ENCODE measurements at regions not wholly inside any gene's neighbourhood (a gene's known extent, or its start where the extent isn't known, plus 50 kb on each side); places are given as distances from the start of the nearest gene placed in this dataset.

DNA sequence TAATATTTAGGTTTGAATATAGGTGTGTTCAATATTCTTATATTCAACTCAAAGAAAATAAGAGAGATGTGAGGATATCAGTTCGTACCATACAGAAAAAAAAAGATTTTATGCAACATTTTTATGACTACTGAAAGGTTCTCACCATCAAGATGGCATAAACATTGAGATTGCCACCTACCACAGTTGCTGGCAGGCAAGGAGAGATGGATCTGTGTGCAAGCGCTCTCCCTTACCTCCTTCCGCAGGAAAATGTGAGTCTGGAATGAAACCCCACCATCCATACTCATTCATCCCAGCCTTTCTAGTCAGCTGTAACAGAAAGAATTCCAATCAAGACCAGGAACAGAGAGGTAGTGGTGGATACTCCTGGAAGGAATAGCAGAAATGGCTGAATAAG, 376.9 kb downstream of the PPP3CA start:
- no peaks in the 10 kb centered on the region for H3K27me3 Mint-ChIP-seq (ENCODE audit: unreplicated experiment)
- no peak overlapping the region for H3K4me3 Mint-ChIP-seq (ENCODE audit: unreplicated experiment)
- no peaks in the 10 kb centered on the region for H3K9me3 Mint-ChIP-seq (ENCODE audit: unreplicated experiment)

DNA sequence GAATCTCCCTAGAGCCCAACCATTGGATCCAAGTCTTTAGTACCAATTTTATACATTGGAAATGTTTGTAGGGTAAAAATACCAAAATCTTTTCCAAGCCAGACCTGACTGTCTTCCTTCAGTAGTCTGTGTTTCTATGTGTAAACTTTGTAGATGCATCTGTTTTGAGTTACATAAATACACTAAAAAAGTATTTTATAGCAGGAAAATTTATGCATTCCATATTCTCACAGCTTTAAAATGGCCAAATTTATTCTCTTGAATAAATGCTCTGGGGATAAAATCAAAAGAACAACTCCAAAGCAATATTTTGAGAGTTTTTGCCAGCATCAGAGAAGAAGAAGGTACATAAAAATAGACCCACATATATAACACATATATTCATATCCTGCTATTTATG, 377.4 kb downstream of the PPP3CA start:
- no peak overlapping the region for H3K27ac Mint-ChIP-seq (ENCODE audit: unreplicated experiment)
- no peaks in the 10 kb centered on the region for H3K27me3 Mint-ChIP-seq (ENCODE audit: unreplicated experiment)
- no peaks in the 10 kb centered on the region for H3K9me3 Mint-ChIP-seq (ENCODE audit: unreplicated experiment)
- no peak for DNase-seq
- no peaks in the 10 kb centered on the region for H3K36me3 Mint-ChIP-seq (ENCODE audit: unreplicated experiment)
- TF ChIP-seq, protein P1, sequence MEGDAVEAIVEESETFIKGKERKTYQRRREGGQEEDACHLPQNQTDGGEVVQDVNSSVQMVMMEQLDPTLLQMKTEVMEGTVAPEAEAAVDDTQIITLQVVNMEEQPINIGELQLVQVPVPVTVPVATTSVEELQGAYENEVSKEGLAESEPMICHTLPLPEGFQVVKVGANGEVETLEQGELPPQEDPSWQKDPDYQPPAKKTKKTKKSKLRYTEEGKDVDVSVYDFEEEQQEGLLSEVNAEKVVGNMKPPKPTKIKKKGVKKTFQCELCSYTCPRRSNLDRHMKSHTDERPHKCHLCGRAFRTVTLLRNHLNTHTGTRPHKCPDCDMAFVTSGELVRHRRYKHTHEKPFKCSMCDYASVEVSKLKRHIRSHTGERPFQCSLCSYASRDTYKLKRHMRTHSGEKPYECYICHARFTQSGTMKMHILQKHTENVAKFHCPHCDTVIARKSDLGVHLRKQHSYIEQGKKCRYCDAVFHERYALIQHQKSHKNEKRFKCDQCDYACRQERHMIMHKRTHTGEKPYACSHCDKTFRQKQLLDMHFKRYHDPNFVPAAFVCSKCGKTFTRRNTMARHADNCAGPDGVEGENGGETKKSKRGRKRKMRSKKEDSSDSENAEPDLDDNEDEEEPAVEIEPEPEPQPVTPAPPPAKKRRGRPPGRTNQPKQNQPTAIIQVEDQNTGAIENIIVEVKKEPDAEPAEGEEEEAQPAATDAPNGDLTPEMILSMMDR (IDR thresholded peaks at IDR 0.05; ENCODE audit: partially characterized antibody, unreplicated experiment), result no peak
- no peaks in the 10 kb centered on the region for H3K4me1 Mint-ChIP-seq (ENCODE audit: low read depth, unreplicated experiment)
- no peak overlapping the region for H3K4me3 Mint-ChIP-seq (ENCODE audit: unreplicated experiment)

More for the DNA sequence above, 376.9 kb downstream of the PPP3CA start:
- Mint-ChIP-seq H3K36me3 (ENCODE audit: unreplicated experiment) (no peaks in the 10 kb centered on the region), H3K4me1 (ENCODE audit: low read depth, unreplicated experiment) (no peaks in the 10 kb centered on the region), H3K27ac (ENCODE audit: unreplicated experiment) (no peak overlapping the region)
- DNase-seq, result no peak
- TF ChIP-seq, protein P1 (IDR thresholded peaks at IDR 0.05; ENCODE audit: partially characterized antibody, unreplicated experiment), result no peak

DNA sequence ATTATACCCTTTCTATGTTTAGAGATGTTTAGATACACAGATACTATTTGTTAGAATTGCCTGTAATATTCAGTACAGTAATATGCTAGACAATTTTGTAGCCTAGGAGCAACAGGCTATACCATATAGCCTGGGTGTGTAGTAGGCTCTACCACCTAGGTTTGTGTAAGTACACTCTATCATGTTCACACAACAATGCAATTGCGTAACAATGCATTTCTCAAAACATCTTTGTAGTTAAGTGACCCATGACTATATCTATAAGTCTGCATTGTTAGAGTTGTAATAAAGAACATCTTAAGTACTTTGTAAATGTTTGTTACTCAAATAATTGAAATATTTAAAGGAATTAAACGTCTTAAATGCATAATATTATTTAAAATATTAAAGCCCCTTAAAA, 379.3 kb downstream of the PPP3CA start:
- Mint-ChIP-seq H3K36me3 (ENCODE audit: unreplicated experiment) (no peaks in the 10 kb centered on the region), H3K9me3 (ENCODE audit: unreplicated experiment) (no peaks in the 10 kb centered on the region), H3K27ac (ENCODE audit: unreplicated experiment) (no peak overlapping the region), H3K4me1 (ENCODE audit: low read depth, unreplicated experiment) (no peaks in the 10 kb centered on the region), H3K27me3 (ENCODE audit: unreplicated experiment) (no peaks in the 10 kb centered on the region), H3K4me3 (ENCODE audit: unreplicated experiment) (no peak overlapping the region)
- no peak for DNase-seq
- TF ChIP-seq, protein P1 (IDR thresholded peaks at IDR 0.05; ENCODE audit: partially characterized antibody, unreplicated experiment), result no peak

DNA sequence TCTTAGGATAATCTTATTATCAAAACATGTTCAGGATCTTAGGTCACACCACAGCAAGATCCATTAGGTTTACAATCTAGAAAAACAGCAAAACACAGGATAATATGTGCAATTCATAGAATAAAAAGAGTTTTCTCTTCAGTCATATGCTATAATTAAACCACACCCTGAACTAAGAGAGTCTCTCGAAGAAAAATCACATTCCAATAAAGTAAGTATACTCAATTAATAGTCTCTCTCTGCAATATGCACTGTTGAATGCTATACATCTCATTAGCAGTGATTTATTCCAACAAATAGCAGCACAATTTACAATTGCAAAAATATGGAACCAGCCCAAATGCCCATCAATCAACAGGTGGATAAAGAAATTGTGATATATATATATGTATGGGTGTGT, 383.7 kb downstream of the PPP3CA start:
- Mint-ChIP-seq H3K27me3 (ENCODE audit: unreplicated experiment) (no peaks in the 10 kb centered on the region), H3K27ac (ENCODE audit: unreplicated experiment) (no peak overlapping the region), H3K4me3 (ENCODE audit: unreplicated experiment) (no peak overlapping the region), H3K9me3 (ENCODE audit: unreplicated experiment) (no peaks in the 10 kb centered on the region), H3K4me1 (ENCODE audit: low read depth, unreplicated experiment) (peaks cover 10% of the 10 kb centered on the region), H3K36me3 (ENCODE audit: unreplicated experiment) (no peaks in the 10 kb centered on the region)
- DNase-seq, result no peak
- TF ChIP-seq, protein P1 (IDR thresholded peaks at IDR 0.05; ENCODE audit: partially characterized antibody, unreplicated experiment), result no peak

DNA sequence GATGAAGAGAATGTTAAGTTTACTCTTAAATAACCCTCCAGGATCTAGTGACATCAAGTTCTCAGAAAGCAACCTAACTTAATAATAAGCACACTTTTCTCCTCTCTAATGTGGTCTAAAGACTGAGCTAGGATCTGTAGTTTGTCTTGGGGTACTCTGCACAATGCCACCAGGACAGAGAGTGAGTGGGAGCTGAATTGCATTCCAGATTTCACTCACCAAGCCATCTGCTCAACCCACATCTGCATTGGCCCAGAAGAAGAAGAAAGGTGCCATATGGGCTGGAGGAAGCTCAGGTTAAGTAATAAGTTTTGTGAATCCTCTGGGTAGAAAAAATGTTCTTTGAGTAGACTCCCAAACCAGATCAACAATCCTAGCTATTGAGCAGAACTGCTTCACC, 384.6 kb downstream of the PPP3CA start:
- Mint-ChIP-seq H3K4me1 (ENCODE audit: low read depth, unreplicated experiment) (peaks cover 10% of the 10 kb centered on the region), H3K36me3 (ENCODE audit: unreplicated experiment) (no peaks in the 10 kb centered on the region), H3K4me3 (ENCODE audit: unreplicated experiment) (no peak overlapping the region), H3K27ac (ENCODE audit: unreplicated experiment) (no peak overlapping the region), H3K27me3 (ENCODE audit: unreplicated experiment) (no peaks in the 10 kb centered on the region), H3K9me3 (ENCODE audit: unreplicated experiment) (no peaks in the 10 kb centered on the region)
- TF ChIP-seq, protein P1 (IDR thresholded peaks at IDR 0.05; ENCODE audit: partially characterized antibody, unreplicated experiment), result no peak
- no peak for DNase-seq

Measured in glutamatergic neuron (in vitro differentiated cells).